MM.1S (cell line): ENCODE measurements at regions not wholly inside any gene's neighbourhood (a gene's known extent, or its start where the extent isn't known, plus 50 kb on each side); places are given as distances from the start of the nearest gene placed in this dataset.

Source experiments
- DNase-seq: peaks from one replicate; pipeline ENCODE4 v3.0.0-alpha.2; 2015
- H2AFZ ChIP-seq: fragments of 300-600 bp; sonication (generic); 2 replicates; pipeline ENCODE4 v1.6.0; 2016; ENCODE audit warnings: antibody characterized with exemption, low read length
- H3F3A ChIP-seq: fragments of 300-600 bp; sonication (generic); 2 replicates; pipeline ENCODE4 v1.6.1; 2016; ENCODE audit warnings: mild to moderate bottlenecking, antibody characterized with exemption, low read length, moderate library complexity, mixed read lengths; ENCODE audit not compliant: insufficient read depth
- H3K27ac ChIP-seq: fragments of 300-600 bp; sonication (generic); 2 replicates; pipeline ENCODE4 v1.5.1; 2016; ENCODE audit warnings: mild to moderate bottlenecking, low read length
- H3K27me3 ChIP-seq: fragments of 300-600 bp; sonication (generic); replicated peaks from 2 replicates; pipeline ENCODE4 v1.6.0; 2016; ENCODE audit warnings: low read length; ENCODE audit not compliant: insufficient read depth
- H3K36me3 ChIP-seq: fragments of 300-600 bp; sonication (generic); replicated peaks from 2 replicates; pipeline ENCODE4 v1.6.1; 2016; ENCODE audit warnings: mild to moderate bottlenecking, low read length, mixed read lengths; ENCODE audit not compliant: insufficient read depth
- H3K4me1 ChIP-seq: fragments of 300-600 bp; sonication (generic); 2 replicates; pipeline ENCODE4 v1.6.1; 2016; ENCODE audit warnings: low read length, mixed read lengths
- H3K4me2 ChIP-seq: fragments of 300-600 bp; sonication (generic); 2 replicates; pipeline ENCODE4 v1.6.0; 2016; ENCODE audit warnings: low read depth, low read length
- H3K4me3 ChIP-seq: fragments of 300-600 bp; sonication (generic); 2 replicates; pipeline ENCODE4 v1.5.1; 2016; ENCODE audit warnings: low read length, mixed read lengths
- H3K79me2 ChIP-seq: fragments of 300-600 bp; sonication (generic); 2 replicates; pipeline ENCODE4 v1.6.1; 2016; ENCODE audit warnings: mixed run types, low read length, mixed read lengths
- H3K9ac ChIP-seq: fragments of 300-600 bp; sonication (generic); 2 replicates; pipeline ENCODE4 v1.6.1; 2016; ENCODE audit warnings: low read length, mixed read lengths
- H3K9me2 ChIP-seq: fragments of 300-600 bp; sonication (generic); replicated peaks from 2 replicates; pipeline ENCODE4 v1.6.1; 2016; ENCODE audit warnings: mild to moderate bottlenecking, low read length, mixed read lengths; ENCODE audit not compliant: insufficient read depth
- H3K9me3 ChIP-seq: fragments of 300-600 bp; sonication (generic); replicated peaks from 2 replicates; pipeline ENCODE4 v1.6.1; 2016; ENCODE audit warnings: mild to moderate bottlenecking, low read length, mixed read lengths; ENCODE audit not compliant: insufficient read depth
- H4K20me1 ChIP-seq: fragments of 300-600 bp; sonication (generic); 2 replicates; pipeline ENCODE4 v1.6.1; 2016; ENCODE audit warnings: mild to moderate bottlenecking, low read length, moderate library complexity, mixed read lengths; ENCODE audit not compliant: insufficient read depth
- EZH2 ChIP-seq: fragments of 300-600 bp; sonication (generic); optimal IDR thresholded peaks from 2 replicates; pipeline ENCODE3; 2017; ENCODE audit warnings: low read depth, mild to moderate bottlenecking, antibody characterized with exemption, low read length, mixed read lengths
- EZH2phosphoT487 ChIP-seq: fragments of 300-600 bp; sonication (generic); IDR thresholded peaks from 2 replicates; pipeline ENCODE4 v1.6.1; 2018; ENCODE audit warnings: antibody characterized with exemption, low read length
- TF ChIP-seq, protein P1 (sequence below): fragments of 300-600 bp; sonication (generic); IDR thresholded peaks from 2 replicates; pipeline ENCODE4 v1.5.1; 2016; ENCODE audit warnings: antibody characterized with exemption, low read length, mixed read lengths

DNA sequence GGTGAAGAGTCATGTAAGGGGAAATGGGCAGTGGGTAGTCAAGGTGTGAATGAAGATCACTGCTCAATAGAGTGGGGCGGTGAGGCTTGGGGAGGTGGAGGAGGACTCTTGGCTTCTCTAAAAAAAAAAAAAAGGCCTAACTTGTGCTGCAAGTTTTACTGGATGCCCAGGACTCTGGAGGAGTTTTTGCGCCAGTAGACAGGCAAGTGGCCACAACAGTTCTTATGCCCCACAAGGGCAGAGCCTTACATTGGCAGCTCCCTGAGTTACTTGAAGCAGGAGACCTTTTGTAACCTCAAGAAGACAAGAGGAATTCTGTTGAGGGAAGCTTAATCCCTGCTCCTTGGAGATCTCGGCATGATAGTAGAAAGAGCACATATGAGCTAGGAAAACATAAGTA is 54.9 kb upstream of the PPP2R5A start:
- TF ChIP-seq, protein P1, sequence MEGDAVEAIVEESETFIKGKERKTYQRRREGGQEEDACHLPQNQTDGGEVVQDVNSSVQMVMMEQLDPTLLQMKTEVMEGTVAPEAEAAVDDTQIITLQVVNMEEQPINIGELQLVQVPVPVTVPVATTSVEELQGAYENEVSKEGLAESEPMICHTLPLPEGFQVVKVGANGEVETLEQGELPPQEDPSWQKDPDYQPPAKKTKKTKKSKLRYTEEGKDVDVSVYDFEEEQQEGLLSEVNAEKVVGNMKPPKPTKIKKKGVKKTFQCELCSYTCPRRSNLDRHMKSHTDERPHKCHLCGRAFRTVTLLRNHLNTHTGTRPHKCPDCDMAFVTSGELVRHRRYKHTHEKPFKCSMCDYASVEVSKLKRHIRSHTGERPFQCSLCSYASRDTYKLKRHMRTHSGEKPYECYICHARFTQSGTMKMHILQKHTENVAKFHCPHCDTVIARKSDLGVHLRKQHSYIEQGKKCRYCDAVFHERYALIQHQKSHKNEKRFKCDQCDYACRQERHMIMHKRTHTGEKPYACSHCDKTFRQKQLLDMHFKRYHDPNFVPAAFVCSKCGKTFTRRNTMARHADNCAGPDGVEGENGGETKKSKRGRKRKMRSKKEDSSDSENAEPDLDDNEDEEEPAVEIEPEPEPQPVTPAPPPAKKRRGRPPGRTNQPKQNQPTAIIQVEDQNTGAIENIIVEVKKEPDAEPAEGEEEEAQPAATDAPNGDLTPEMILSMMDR = no peak
- TF ChIP-seq EZH2phosphoT487 (no peak), EZH2 (no peak)
- H3K36me3 ChIP-seq = no peaks in the 10 kb centered on the region
- no peaks in the 10 kb centered on the region for H3K9me3 ChIP-seq
- H2AFZ ChIP-seq = no peak overlapping the region
- no peak overlapping the region for H3K9ac ChIP-seq
- H3K27me3 ChIP-seq = no peaks in the 10 kb centered on the region
- no peak overlapping the region for H3K4me3 ChIP-seq
- H3K27ac ChIP-seq = no peak overlapping the region
- no peaks in the 10 kb centered on the region for H4K20me1 ChIP-seq
- peaks cover 10% of the 10 kb centered on the region; the same call in 1 of the 2 replicates for H3F3A ChIP-seq
- H3K4me2 ChIP-seq = no peak overlapping the region
- no peaks in the 10 kb centered on the region for H3K9me2 ChIP-seq
- no peak for DNase-seq
- peaks cover 27% of the 10 kb centered on the region for H3K4me1 ChIP-seq
- H3K79me2 ChIP-seq = no peaks in the 10 kb centered on the region

DNA sequence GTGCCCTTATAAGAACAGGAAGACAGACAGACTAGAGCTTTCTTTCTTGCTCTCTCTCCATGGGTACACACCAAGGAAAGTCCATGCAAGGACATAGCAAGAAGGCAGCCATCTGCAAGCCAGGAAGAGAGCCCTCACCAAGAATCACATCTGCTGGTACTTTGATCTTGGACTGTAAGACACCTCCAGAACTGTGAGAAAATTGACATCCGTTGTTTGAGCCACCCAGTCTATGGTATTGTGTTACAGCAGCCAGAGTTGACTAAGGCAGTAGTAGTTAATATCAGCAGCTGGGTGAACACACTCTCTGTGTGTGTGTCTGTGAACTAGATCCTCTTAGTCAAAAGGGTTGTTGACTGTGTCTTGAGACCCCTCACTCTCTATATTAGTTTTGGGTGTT is 53.8 kb upstream of the PPP2R5A start:
- Histone ChIP-seq H3K27ac (no peak overlapping the region), H3K9ac (no peak overlapping the region), H3K4me2 (no peak overlapping the region), H3K9me2 (no peaks in the 10 kb centered on the region), H3K4me1 (peaks cover 34% of the 10 kb centered on the region), H3K27me3 (no peaks in the 10 kb centered on the region), H4K20me1 (no peaks in the 10 kb centered on the region), H3F3A (peaks cover 10% of the 10 kb centered on the region; the same call in 1 of the 2 replicates), H3K4me3 (no peak overlapping the region), H2AFZ (no peak overlapping the region), H3K79me2 (no peaks in the 10 kb centered on the region), H3K36me3 (no peaks in the 10 kb centered on the region), H3K9me3 (no peaks in the 10 kb centered on the region)
- no peak for DNase-seq
- TF ChIP-seq EZH2phosphoT487 (no peak), EZH2 (no peak)
- TF ChIP-seq, protein P1 = no peak

DNA sequence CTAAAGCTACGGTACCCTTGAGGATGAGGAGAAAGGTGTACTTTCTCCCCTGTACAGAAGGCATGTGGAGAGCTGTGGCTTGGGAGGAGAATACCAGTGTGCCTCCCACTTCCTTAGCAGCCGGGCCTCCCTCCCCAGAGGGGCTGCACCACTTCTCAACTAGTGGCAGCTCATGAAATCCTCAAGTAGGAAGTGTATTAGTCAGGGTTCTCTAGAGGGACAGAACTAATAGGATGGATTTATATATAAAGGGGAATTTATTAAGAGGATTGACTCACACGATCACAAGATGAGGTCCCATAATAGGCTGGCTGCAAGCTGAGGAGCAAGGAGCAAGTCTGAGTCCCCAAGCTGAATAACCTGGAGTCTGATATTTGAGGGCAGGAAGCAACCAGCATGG is 53.1 kb upstream of the PPP2R5A start:
- no peaks in the 10 kb centered on the region for H3K9me3 ChIP-seq
- no peaks in the 10 kb centered on the region for H3K79me2 ChIP-seq
- H2AFZ ChIP-seq = no peak overlapping the region
- no peak for DNase-seq
- no peak overlapping the region for H3K4me2 ChIP-seq
- H3K27me3 ChIP-seq = no peaks in the 10 kb centered on the region
- H3K9me2 ChIP-seq = no peaks in the 10 kb centered on the region
- H3K27ac ChIP-seq = no peak overlapping the region
- H3K9ac ChIP-seq = no peak overlapping the region
- no peaks in the 10 kb centered on the region for H4K20me1 ChIP-seq
- H3K4me1 ChIP-seq = peaks cover 40% of the 10 kb centered on the region
- H3K4me3 ChIP-seq = no peak overlapping the region
- TF ChIP-seq, protein P1 = no peak
- TF ChIP-seq EZH2phosphoT487 (no peak), EZH2 (no peak)
- peaks cover 10% of the 10 kb centered on the region; the same call in 1 of the 2 replicates for H3F3A ChIP-seq
- H3K36me3 ChIP-seq = no peaks in the 10 kb centered on the region
